Osteocyte (in vitro differentiated cells): ENCODE measurements at regions not wholly inside any gene's neighbourhood (a gene's known extent, or its start where the extent isn't known, plus 50 kb on each side); places are given as distances from the start of the nearest gene placed in this dataset.

Source experiments
- DNase-seq: peaks from one replicate; pipeline ENCODE4 v3.0.0; 2021; ENCODE audit warnings: mixed read lengths; ENCODE audit not compliant: unreplicated experiment; ENCODE audit errors: extremely low spot score
- H3K27ac Mint-ChIP-seq: one replicate; pipeline ENCODE4 v1.8.0; 2021; ENCODE audit warnings: mild to moderate bottlenecking, mixed read lengths; ENCODE audit not compliant: unreplicated experiment
- H3K27me3 Mint-ChIP-seq: one replicate; pipeline ENCODE4 v1.8.0; 2021; ENCODE audit warnings: mixed read lengths; ENCODE audit not compliant: unreplicated experiment
- H3K36me3 Mint-ChIP-seq: one replicate; pipeline ENCODE4 v1.8.0; 2021; ENCODE audit warnings: mixed read lengths; ENCODE audit not compliant: unreplicated experiment
- H3K4me1 Mint-ChIP-seq: one replicate; pipeline ENCODE4 v1.8.0; 2021; ENCODE audit warnings: mixed read lengths; ENCODE audit not compliant: unreplicated experiment
- H3K4me3 Mint-ChIP-seq: one replicate; pipeline ENCODE4 v1.8.0; 2021; ENCODE audit warnings: mild to moderate bottlenecking, moderate library complexity, mixed read lengths; ENCODE audit not compliant: unreplicated experiment
- H3K9me3 Mint-ChIP-seq: one replicate; pipeline ENCODE4 v1.8.0; 2021; ENCODE audit warnings: mixed read lengths; ENCODE audit not compliant: unreplicated experiment
- CTCF ChIP-seq: fragments of 200-600 bp; sonication (generic); IDR thresholded peaks from 2 replicates; pipeline ENCODE4 v1.5.0; 2021; ENCODE audit warnings: antibody characterized with exemption, mild to moderate bottlenecking, moderate library complexity

GRCh38 chr18:51778115-51778514, 561.9 kb upstream of the DCC start:
- no peak overlapping the region for H3K27ac Mint-ChIP-seq

GRCh38 chr18:51789871-51790270, 550.1 kb upstream of the DCC start:
- Mint-ChIP-seq H3K36me3 (no peaks in the 10 kb centered on the region), H3K9me3 (peaks cover 11% of the 10 kb centered on the region), H3K4me1 (no peaks in the 10 kb centered on the region), H3K4me3 (no peak overlapping the region), H3K27me3 (no peaks in the 10 kb centered on the region), H3K27ac (no peak overlapping the region)
- DNase-seq, result no peak
- TF ChIP-seq CTCF, result no peak

More at GRCh38 chr18:51778115-51778514, 561.9 kb upstream of the DCC start:
- no peaks in the 10 kb centered on the region for H3K27me3 Mint-ChIP-seq
- H3K9me3 Mint-ChIP-seq, result peaks cover 20% of the 10 kb centered on the region
- no peaks in the 10 kb centered on the region for H3K4me1 Mint-ChIP-seq
- H3K36me3 Mint-ChIP-seq, result no peaks in the 10 kb centered on the region
- no peak overlapping the region for H3K4me3 Mint-ChIP-seq
- no peak for TF ChIP-seq CTCF
- DNase-seq, result no peak

- H3K27me3 Mint-ChIP-seq, result no peaks in the 10 kb centered on the region
- no peak for DNase-seq
- TF ChIP-seq CTCF, result no peak
- no peaks in the 10 kb centered on the region for H3K4me1 Mint-ChIP-seq
- H3K36me3 Mint-ChIP-seq, result no peaks in the 10 kb centered on the region
- peaks cover 3% of the 10 kb centered on the region for H3K9me3 Mint-ChIP-seq
- H3K4me3 Mint-ChIP-seq, result no peak overlapping the region
- no peak overlapping the region for H3K27ac Mint-ChIP-seq
Observed at GRCh38 chr18:51801514-51801913, 538.5 kb upstream of the DCC start.

- H3K4me3 Mint-ChIP-seq, result no peak overlapping the region
- H3K27ac Mint-ChIP-seq, result no peak overlapping the region
- no peaks in the 10 kb centered on the region for H3K36me3 Mint-ChIP-seq
Observed at GRCh38 chr18:51802569-51803428, 537.2 kb upstream of the DCC start.

More at GRCh38 chr18:51802569-51803428, 537.2 kb upstream of the DCC start:
- no peaks in the 10 kb centered on the region for H3K4me1 Mint-ChIP-seq
- TF ChIP-seq CTCF, result no peak
- DNase-seq, result no peak
- H3K27me3 Mint-ChIP-seq, result no peaks in the 10 kb centered on the region
- H3K9me3 Mint-ChIP-seq, result peaks cover 9% of the 10 kb centered on the region
